K562 (cell line): ENCODE measurements at regions not wholly inside any gene's neighbourhood (a gene's known extent, or its start where the extent isn't known, plus 50 kb on each side); places are given as distances from the start of the nearest gene placed in this dataset.

ENCODE experiments used
- BRCA1 ChIP-seq, 2 experiments: fragments of 450-650 bp in 1 of 2; sonication (generic) in 1 of 2; formaldehyde crosslinking in 1 of 2; IDR thresholded peaks; 2 replicates each; pipeline versions ENCODE4 v1.5.0 to v1.6.1; 2017 to 2020; ENCODE audit warnings: mild to moderate bottlenecking in 1 of 2, missing genetic modification reagents in 1 of 2
- MYC ChIP-seq, 2 experiments: fragments of 250-450 bp in 1 of 2; sonication (Bioruptor Pico) in 1 of 2; IDR thresholded peaks; 2 replicates each; pipeline versions ENCODE4 v1.5.1 to v1.6.1; 2012 to 2021; ENCODE audit warnings: low read depth in 2 of 2, borderline replicate concordance in 1 of 2, improper control_type of control experiment in 1 of 2, low read length in 1 of 2, mild to moderate bottlenecking in 1 of 2, moderate library complexity in 1 of 2
- TF ChIP-seq, protein P1 (sequence below), 2 experiments: fragments of 450-650 bp in 1 of 2; sonication (generic) in 1 of 2; formaldehyde crosslinking in 1 of 2; IDR thresholded peaks; 2 replicates each; pipeline versions ENCODE4 v1.7.1 to v1.9.0; 2016 to 2022; ENCODE audit warnings: inconsistent platforms in 1 of 2, mild to moderate bottlenecking in 1 of 2, missing genetic modification reagents in 1 of 2

DNA sequence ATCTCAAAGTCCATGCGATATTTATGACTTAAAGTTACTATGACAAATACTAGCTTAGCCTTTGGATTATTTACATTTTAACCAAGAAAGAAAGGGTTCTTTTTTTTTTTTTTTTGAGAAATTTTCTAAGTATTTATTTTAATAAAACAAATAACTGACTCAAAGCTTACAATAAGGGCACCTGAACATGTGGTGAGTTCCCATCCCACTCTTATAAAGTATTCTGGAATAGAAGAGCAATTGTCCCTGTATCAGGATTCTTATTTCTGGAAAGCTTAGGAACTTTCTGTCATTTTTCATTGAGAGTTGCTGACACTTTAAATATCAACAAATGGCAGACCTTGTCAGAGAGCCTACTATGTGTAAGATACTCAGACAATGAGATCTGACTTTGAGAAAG lies 686.1 kb upstream of the SOX9 start:
- TF ChIP-seq MYC (IDR thresholded peaks at IDR 0.05; ENCODE audit: low read depth, low read length) (no peak), MYC (CRISPR knock-in tag; IDR thresholded peaks at IDR 0.05; ENCODE audit: borderline replicate concordance, low read depth) (no peak), BRCA1 (IDR thresholded peaks at IDR 0.05) (no peak), BRCA1 (CRISPR knock-in tag; IDR thresholded peaks at IDR 0.05) (no peak)
- TF ChIP-seq, protein P1, sequence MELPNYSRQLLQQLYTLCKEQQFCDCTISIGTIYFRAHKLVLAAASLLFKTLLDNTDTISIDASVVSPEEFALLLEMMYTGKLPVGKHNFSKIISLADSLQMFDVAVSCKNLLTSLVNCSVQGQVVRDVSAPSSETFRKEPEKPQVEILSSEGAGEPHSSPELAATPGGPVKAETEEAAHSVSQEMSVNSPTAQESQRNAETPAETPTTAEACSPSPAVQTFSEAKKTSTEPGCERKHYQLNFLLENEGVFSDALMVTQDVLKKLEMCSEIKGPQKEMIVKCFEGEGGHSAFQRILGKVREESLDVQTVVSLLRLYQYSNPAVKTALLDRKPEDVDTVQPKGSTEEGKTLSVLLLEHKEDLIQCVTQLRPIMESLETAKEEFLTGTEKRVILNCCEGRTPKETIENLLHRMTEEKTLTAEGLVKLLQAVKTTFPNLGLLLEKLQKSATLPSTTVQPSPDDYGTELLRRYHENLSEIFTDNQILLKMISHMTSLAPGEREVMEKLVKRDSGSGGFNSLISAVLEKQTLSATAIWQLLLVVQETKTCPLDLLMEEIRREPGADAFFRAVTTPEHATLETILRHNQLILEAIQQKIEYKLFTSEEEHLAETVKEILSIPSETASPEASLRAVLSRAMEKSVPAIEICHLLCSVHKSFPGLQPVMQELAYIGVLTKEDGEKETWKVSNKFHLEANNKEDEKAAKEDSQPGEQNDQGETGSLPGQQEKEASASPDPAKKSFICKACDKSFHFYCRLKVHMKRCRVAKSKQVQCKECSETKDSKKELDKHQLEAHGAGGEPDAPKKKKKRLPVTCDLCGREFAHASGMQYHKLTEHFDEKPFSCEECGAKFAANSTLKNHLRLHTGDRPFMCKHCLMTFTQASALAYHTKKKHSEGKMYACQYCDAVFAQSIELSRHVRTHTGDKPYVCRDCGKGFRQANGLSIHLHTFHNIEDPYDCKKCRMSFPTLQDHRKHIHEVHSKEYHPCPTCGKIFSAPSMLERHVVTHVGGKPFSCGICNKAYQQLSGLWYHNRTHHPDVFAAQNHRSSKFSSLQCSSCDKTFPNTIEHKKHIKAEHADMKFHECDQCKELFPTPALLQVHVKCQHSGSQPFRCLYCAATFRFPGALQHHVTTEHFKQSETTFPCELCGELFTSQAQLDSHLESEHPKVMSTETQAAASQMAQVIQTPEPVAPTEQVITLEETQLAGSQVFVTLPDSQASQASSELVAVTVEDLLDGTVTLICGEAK (IDR thresholded peaks at IDR 0.05) = no peak
- TF ChIP-seq, protein P1 (CRISPR knock-in tag; IDR thresholded peaks at IDR 0.05) = no peak
